HG03457 (cell line): ENCODE measurements at regions not wholly inside any gene's neighbourhood (a gene's known extent, or its start where the extent isn't known, plus 50 kb on each side); places are given as distances from the start of the nearest gene placed in this dataset.

Experiments
- ATAC-seq: cut with Tn5 transposase; IDR thresholded peaks from one replicate; pipeline ENCODE4 v1.9.1; 2021; ENCODE audit warnings: moderate number of reproducible peaks; ENCODE audit not compliant: unreplicated experiment

DNA sequence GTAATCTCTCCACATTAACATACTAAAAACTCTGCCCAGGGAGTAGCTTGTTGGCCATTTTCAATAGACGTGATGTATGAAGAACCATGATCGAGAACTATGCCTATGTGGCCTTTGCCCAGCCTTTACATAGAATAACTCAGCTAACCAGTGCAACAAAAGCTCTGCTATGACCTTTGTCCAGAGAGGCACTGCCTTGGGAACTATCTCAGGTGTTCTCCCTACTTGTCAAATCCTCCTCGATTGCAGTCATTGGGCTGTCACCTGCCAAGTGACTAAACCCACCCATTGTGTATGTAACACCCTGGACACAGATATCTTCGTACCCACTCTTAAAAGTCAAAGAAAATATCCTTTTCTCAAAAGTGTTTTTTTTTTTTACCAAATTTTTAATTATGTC, 610.3 kb upstream of the GALNTL6 start:
- no peak for ATAC-seq

DNA sequence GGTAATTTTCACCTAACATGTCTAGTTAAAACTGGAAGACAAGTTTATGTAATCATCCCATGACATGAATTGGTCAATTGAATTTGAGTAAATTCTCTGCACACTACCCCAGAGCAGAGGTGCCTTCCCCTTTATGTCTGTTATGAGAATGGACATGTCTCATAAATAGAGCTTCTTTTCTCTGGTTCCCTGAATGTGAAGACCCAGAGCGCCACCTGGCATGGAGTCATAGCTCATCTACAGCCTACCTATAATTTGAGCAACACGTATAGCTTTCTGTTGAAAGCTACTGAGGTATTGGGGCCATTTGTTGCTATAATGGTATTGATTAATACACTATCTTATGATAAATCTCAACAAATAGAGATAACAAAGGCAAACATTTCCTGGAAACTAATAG, 626.5 kb upstream of the GALNTL6 start:
- no peak for ATAC-seq

DNA sequence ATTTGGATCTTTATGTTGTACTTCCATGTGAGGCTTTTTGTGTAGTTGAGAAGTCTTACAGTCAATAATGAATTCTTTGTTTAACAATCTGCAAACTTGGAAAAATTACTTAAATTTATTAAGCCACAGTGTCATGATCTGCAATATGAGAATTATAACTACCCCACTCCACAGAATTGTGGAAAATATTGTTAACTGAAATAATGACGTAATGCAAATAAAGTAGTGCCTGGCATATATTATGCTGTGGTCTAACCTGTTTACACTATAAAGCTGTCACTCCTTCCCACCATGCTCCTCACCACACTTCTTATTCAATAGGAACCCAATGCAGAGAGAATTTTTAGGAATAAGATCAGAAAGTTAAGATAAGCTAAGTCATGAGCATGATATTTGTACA, 632.1 kb upstream of the GALNTL6 start:
- ATAC-seq: no peak

DNA sequence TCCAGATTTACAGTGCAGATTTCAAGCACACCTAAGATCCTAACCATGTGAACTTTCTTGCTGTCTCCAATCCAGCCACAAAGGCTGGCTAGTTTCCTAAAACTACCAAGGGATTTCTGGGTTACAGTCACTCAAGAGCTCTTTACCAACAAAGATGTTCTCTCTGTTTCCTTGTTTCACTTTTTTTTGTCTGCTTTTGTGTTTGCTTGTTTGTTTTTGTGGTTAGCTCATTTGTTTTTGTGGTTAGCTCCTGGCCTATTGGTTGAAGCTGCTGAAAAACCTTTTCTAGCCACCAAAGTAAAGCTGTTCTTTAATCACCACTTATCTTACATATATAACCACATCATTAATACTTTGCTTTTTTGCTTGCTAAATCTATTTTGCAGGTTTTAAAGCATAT, 642.5 kb upstream of the GALNTL6 start:
- ATAC-seq: no peak

DNA sequence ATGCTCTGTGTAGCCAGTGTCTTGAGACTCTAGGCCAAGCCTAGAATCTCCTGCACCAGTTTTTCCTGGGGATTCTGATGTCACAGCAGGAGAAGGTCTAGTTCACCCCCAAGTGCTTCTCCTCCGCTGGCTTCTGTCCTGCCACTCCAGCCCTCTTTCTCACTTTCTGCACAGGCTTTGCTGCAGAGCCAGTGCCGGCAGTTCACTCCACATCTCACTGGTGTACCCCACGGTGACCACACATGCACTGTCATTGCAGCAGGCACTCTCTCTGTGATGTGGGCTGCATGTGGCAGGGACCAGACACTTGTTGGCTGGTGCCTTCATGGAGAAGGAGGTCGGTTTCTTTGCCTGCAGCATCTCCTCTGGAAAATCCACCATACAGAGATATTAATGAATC, 643.8 kb upstream of the GALNTL6 start:
- ATAC-seq: no peak

DNA sequence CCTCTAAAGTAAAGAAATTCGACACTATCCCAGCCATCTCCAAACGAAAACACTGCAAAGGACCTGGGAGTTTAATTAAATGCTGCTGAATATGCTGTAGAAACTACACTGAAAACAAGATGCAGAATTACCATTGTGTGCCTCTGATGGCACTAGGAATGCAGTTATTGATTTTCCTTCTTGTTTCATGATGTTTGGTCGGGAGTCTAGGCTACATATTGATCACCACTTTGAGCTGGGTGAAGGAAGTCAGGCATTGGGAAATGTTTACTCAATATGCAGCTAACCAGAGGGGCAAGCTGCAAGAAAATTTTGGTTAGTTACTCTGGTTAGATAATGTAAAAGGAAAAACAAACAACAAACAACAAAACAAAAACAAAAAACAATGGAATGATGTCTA, 650.7 kb upstream of the GALNTL6 start:
- ATAC-seq: no peak

DNA sequence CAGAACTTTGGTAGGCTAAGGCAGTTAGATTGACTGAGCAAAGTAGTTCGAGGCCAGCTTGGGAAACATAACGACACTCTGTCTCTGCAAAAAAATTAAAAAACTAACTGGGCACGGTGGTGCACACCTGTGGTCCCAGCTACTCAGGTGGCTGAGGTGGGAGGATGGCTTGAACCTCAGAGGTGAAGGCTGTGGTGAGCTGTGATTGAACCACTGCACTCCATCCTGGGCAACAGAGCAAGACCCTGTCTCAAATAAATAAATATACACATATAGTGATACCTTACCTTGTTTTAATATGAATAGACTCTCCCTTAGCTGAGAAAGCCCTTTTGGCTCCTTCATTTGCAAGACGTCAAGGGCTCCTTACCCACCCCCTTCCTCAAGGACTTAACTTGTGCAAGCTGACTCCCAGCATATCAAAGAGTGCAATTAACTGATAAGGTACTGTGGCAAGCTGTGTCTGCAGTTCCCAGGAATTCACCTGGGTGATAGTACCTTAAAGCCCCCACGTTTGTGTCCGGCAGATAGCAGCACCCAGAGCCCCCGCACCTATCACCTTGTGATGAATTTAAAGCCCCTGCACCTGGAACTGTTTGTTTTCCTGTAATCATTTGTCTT, 655.6 kb upstream of the GALNTL6 start:
- ATAC-seq: no peak

DNA sequence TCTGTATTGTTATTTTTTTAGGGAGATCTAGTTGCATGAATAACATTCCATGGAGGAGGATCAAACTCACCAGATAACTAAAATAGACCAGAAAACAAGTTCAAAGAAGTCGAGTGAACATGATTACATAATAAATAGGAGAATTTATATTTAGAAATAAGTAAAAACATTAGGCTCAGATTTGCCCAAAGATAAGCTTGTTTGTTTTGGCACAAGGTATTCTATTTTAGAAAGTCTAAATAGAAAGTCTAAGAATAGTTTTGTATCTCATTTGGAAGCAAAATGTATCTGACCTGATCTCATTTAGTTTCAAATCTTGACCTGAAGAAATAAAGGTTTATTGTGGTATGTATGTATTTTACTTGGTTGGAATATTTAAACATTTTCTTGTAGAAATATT, 670.6 kb upstream of the GALNTL6 start:
- no peak for ATAC-seq

DNA sequence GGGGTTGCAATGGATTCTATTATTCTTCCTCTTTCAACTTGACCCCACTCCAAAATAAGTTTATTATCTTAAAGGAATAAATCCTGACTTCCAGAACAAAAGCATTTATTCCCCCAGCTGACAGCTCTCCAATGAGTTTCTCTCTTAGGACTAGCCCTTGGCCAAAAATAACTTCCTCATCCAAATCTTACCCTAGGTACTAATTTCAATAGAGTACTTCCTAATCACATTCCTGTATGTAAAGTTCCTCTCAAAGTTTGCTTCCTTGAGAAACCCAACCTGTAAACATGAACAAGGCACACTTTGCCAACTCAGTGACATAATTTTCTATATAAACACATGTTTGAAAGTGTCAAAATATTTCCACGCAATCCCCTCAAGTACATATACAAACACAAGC, 671.2 kb upstream of the GALNTL6 start:
- ATAC-seq: no peak

DNA sequence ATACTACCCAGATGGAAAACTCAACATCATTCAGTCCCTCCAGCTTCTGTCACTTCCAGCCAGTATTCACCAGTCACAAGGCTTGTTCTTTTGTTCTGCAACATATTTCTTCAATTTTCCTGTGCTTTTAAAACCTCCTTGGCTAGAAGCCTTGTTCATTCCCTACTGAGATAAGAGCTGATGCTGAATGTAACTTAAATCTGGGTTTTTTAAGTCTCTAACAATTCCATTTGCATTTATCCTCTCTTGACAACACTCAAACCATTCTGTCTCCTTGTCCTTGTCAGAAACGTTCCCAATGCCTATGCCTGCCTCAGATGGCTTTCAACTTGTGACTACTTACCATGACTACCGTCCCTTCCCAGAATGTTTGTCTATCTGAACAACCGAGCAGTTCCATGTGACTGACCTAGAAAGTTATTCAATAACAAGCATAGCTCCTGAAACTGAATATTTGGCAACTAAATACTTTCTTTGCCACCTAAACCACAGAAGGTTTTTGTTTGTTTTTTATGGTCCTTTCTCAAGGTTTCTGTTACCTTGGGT, 682.9 kb upstream of the GALNTL6 start:
- ATAC-seq: no peak

DNA sequence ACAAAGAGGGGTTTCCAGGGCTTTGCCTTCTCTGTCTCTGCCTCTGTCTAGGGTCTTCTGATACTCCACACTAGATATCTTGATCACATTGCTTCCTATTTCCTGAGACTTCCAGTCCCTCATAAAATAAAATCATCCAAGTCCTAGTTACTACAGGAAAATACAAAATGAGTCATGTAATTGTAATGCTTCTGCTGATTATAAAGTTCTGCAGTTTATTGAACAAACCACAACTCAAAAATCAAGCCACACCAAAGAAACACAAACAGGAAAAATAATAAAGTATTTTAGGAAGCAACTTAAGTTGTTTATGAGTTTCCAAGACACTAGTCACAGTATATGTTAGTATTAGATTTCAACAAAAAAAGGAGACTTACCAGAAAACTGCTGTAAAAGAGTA, 695.1 kb upstream of the GALNTL6 start:
- ATAC-seq: no peak

DNA sequence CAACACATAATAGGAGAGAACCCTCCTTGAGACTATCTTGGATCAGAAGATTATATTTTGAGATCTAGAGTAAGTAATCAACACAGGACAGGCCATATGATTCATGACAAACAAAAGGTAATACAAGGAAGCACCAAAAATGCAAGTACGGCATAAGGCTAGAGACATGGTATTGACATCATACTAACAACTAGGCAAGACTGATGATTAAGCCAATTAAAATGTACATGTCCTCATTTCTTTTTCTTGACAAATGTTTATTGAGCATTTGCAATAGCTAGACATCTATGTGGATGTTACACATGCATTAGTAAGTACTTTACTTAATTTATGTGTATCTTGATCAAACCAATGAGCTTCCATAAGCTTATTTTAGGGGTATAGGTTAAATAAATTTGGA, 695.7 kb upstream of the GALNTL6 start:
- no peak for ATAC-seq

DNA sequence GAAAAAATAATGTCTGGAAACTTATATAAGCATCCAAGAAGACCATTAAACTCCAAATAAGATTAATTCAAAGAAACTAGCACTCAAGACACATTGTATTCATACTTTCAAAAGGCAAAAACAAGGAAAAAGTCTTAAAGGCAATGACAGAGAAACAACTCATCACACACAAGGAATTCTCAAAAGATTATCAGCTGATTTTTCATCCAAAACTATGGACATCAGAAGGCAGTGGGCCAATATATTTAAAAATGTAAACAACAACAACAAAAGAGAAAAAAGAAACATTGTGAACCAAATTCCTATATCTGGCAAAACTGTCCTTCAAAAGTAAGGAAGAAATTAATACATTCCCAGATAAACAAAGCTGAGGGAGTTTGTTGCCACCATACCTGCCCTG, 711.4 kb upstream of the GALNTL6 start:
- no peak for ATAC-seq

DNA sequence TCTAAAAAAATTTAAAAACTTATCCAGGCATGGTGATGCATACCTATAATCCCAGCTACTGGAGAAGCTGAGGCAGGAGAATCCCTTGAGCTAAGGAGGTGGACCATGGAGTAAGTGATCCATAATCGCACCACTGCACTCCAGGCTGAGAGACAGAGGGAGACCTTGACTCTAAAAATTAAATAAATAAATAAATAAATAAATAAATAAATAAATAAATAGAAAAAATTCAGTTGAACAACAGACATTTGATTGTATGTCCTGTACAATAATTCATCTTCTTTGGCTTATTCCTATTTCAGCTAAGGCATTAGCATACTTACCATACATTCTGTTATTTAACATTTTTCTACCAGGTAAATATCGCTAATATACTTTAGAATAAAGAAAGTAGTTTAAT, 726.1 kb upstream of the GALNTL6 start:
- no peak for ATAC-seq

DNA sequence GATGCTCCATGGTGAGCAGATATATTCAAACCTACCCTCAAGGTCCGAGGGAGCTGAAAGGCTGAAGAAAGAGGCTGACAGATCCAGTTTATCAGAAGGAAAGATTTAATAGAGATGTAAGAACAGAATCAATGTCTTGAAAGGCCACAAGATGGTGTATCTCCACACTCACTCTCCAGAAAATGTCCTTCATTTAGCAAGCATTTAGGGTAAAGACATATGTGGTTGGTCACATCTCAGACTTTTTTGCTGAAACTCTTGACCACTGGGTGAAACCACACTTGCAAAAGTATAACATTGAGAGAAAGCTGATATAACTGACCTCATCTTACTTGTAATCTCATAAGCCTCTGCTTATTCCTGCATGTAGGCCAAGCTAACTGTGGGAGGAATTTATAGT, 745.8 kb upstream of the GALNTL6 start:
- ATAC-seq: no peak

DNA sequence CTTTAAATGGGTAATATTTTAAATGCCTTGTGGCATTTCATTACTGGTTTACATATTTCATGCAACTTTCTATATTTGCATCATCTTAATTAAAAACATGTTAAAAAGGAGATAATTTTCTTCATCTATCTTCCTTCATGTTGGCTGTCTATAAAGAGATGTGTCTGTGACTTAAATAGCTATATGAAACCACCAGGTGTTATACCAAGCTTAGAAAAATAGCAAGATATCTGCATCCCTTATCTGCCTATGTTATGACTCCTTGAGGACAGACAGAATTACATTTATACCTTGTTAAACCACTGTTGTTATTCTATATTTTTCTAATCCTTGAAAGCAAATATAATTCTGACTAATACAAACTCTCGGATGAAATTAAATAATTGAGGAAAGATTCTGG, 763.8 kb upstream of the GALNTL6 start:
- no peak for ATAC-seq

DNA sequence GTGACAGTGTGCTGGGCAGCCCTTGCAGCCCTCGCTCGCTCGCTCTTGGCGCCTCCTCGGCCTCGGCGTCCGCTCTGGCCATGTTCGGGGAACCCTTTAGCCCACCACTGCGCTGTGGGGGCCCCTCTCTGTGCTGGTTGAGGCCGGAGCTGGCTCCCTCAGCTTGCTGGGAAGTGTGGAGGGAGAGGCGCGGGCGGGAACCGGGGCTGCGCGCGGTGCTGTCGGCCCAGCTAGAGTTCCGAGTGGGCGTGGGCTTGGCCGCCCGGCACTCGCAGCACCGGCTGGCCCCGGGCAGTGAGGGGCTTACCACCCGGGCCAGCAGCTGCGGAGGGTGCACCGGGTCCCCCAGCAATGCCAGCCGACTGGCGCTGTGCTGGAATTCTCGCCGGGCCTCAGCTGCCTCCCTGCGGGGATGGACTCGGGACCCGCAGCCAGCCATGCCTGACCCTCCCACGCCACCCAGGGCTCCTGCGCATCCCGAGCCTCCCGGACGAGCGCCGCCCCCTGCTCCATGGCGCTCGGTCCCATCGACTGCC, 770.1 kb upstream of the GALNTL6 start:
- no peak for ATAC-seq

DNA sequence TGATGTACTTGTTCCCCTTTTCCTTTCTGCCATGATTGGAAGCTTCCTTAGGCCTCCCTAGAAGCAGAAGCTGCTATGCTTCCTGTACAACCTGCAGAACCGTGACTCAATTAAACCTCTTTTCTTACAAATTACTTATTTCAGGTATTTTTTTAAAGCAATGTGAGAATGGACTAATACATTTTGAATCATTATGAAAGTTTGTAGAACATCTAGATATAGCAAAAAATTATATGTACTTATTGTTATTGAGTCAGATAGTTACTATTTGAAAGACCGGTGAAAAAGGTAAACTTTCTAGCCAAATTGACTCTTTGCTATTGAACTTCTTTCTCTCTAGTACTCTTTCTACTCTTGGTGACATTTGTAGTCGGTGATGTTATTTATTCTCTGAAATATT, 777.3 kb upstream of the GALNTL6 start:
- ATAC-seq: no peak

DNA sequence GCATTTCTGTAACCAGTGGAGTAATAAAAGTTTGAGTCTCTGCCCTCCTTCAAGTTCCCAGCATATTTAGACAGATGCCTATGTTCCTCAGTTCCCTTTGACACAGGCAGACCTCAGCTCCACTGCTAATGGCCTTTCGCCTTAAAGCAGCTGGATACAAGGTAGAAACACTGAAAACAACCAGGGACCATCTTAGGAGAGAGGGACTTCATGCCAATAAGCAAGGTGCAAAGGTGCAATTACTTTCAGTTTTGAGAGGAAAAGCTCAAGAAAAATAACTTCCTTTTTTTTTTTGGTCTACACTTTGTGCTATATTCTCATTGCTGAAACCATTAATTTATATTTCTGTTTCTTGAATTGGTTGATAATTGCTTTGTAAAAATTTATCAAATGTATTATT, 781.9 kb upstream of the GALNTL6 start:
- no peak for ATAC-seq

DNA sequence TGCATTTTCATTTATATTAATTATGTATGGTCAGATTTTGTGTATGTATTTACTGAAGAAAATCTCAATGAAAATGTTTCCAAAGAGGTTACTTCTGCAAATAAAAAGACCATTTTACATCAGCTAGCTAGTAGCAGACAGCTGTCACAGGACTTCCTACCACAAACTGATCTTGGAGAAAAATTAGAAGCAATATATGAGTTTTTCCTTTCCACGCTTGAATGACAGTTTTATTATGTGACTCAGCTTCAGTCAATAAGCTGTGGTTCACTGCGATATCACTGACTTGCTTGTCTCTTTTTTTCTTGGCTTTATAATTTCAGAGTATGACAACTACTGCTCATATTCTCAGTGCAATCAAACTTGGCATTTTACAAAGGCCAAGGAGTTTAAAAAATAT, 787.4 kb upstream of the GALNTL6 start:
- no peak for ATAC-seq

DNA sequence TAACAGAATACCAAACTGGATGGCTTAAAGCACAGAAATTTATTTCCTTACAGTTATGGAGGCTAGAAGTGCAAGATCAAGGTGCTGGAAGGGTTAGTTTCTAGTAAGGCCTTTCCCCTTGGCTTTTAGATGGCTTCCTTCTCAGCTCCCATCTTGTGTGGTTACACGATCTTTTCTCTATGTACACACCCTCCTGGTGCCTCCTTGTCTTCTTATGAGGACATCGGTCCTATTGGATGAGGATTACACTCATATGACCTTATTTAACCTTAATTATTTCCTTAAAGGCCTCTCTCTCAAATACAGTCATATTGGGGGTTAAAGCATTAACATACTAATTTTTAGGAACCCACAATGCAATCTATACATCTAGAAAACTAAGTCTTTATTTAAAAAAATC, 787.9 kb upstream of the GALNTL6 start:
- no peak for ATAC-seq

DNA sequence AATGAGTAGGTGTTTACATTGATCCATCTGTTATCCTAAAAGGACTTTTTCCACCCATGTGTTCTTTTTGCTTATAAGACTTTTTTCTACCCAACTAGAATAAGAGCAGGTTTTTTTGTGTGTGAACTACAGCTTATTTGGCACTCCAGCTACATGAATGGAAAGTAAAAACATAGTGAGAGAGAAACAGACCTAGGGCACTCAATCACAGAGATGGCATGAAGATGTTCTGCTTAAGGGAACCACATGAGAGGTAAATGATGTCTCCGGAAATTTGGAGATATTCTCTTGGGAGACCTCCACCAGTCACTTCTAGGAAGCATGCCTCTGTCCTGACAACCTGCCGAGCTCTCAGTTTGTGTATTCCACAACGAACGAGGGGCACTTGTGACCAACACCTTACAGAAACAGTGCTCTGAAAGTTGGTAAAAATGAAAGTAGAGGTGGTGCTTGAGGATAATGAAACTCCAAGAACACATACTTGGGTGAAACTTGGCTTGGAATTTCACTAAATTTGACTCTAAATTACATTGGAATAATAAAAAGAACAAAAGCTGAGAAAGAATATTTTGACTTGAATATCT, 788.4 kb upstream of the GALNTL6 start:
- no peak for ATAC-seq

DNA sequence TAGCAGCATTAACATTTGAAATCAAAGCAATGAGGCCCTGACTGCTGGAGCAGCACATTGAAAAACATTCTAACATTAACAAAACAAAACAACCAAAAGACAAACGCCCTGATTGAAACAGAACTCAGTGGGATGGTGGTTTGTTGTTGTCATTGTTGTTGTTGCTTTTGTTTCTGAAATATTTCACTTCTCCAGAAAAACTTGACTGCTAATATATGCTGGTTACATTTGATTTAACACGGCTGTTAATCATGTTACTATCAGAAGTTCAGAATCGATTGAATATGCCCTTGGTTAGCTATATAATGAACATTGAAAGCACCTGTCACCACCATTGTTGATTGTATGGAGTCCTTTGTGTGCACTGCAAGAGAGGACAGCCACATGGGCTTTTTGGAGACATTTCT, 790.4 kb upstream of the GALNTL6 start:
- no peak for ATAC-seq
